IMR-90 (cell line): ENCODE measurements at regions not wholly inside any gene's neighbourhood (a gene's known extent, or its start where the extent isn't known, plus 50 kb on each side); places are given as distances from the start of the nearest gene placed in this dataset.

ENCODE experiments used
- ATAC-seq: fragments of 200-7000 bp; cut with Tn5 transposase; 2 replicates; pipeline ENCODE4 v1.9.1; 2020; ENCODE audit warnings: low read depth, mild to moderate bottlenecking, moderate library complexity
- BruUV-seq: library from RNA; stranded (reverse); fragments of 400-500 nt; replicated peaks from 2 replicates; lab custom pipeline; 2021; lab: Mats Ljungman, UMichigan
- CTCF ChIA-PET: fragments of 300-600 bp; formaldehyde crosslinking; extraction: SDS; loops from one replicate; lab custom pipeline; 2021; ENCODE audit warnings: antibody characterized with exemption; lab: Yijun Ruan, JAX
- POLR2A ChIA-PET: fragments of 300-600 bp; sonication (Branson Sonifier 250); formaldehyde crosslinking; loops from one replicate; lab custom pipeline; 2022; ENCODE audit warnings: antibody characterized with exemption; ENCODE audit not compliant: unreplicated experiment; lab: Charles Lee
- DNase-seq: peaks from one replicate; pipeline ENCODE4 v3.0.0; 2013
- H2AFZ ChIP-seq: replicated peaks from 2 replicates; pipeline ENCODE3; 2013; ENCODE audit warnings: low read length, mild to moderate bottlenecking; ENCODE audit not compliant: poor library complexity
- H2AK5ac ChIP-seq: 2 replicates; pipeline ENCODE4 v1.6.1; 2013; ENCODE audit warnings: low read depth, low read length, inconsistent platforms
- H2AK9ac ChIP-seq: replicated peaks from 2 replicates; pipeline ENCODE3; 2013; ENCODE audit warnings: mild to moderate bottlenecking, low read depth, low read length, moderate library complexity; ENCODE audit not compliant: poor library complexity
- H2BK120ac ChIP-seq: 2 replicates; pipeline ENCODE4 v1.6.1; 2013; ENCODE audit warnings: low read depth, low read length, inconsistent platforms
- H2BK15ac ChIP-seq: 3 replicates; pipeline ENCODE4 v1.6.1; 2013; ENCODE audit warnings: low read depth, low read length, inconsistent platforms
- H2BK20ac ChIP-seq: 2 replicates; pipeline ENCODE4 v1.6.1; 2013; ENCODE audit warnings: low read depth, mild to moderate bottlenecking, inconsistent platforms, low read length, moderate library complexity
- H2BK5ac ChIP-seq: 2 replicates; pipeline ENCODE4 v1.6.1; 2013; ENCODE audit warnings: mild to moderate bottlenecking, low read depth, low read length, inconsistent platforms; ENCODE audit not compliant: poor library complexity, severe bottlenecking
- H3K14ac ChIP-seq: replicated peaks from 2 replicates; pipeline ENCODE4 v1.6.1; 2013; ENCODE audit warnings: low read depth, low read length, inconsistent platforms
- H3K18ac ChIP-seq: 2 replicates; pipeline ENCODE4 v1.6.1; 2013; ENCODE audit warnings: low read depth, low read length, control low read depth
- H3K23ac ChIP-seq: 2 replicates; pipeline ENCODE4 v1.6.1; 2013; ENCODE audit warnings: low read depth, low read length, inconsistent platforms
- H3K27ac ChIP-seq: 2 replicates; pipeline ENCODE4 v1.5.1; 2013; ENCODE audit warnings: mild to moderate bottlenecking, control low read depth, low read length; ENCODE audit not compliant: insufficient read depth
- H3K27me3 ChIP-seq: 2 replicates; pipeline ENCODE4 v1.6.1; 2013; ENCODE audit warnings: low read length; ENCODE audit not compliant: control insufficient read depth, insufficient read depth
- H3K36me3 ChIP-seq: 2 replicates; pipeline ENCODE4 v1.6.1; 2013; ENCODE audit warnings: low read length, mixed read lengths; ENCODE audit not compliant: control insufficient read depth, insufficient read depth
- H3K4ac ChIP-seq: 2 replicates; pipeline ENCODE4 v1.6.1; 2013; ENCODE audit warnings: low read depth, low read length, inconsistent platforms
- H3K4me1 ChIP-seq: 2 replicates; pipeline ENCODE4 v1.6.1; 2013; ENCODE audit warnings: low read length, mixed read lengths; ENCODE audit not compliant: control insufficient read depth, insufficient read depth
- H3K4me2 ChIP-seq: 2 replicates; pipeline ENCODE4 v1.6.1; 2013; ENCODE audit warnings: low read depth, mild to moderate bottlenecking, control low read depth, low read length, moderate library complexity
- H3K4me3 ChIP-seq: 2 replicates; pipeline ENCODE4 v1.5.1; 2013; ENCODE audit warnings: low read depth, mild to moderate bottlenecking, control low read depth, low read length, moderate library complexity; ENCODE audit not compliant: insufficient read depth
- H3K56ac ChIP-seq: 2 replicates; pipeline ENCODE4 v1.6.1; 2013; ENCODE audit warnings: low read length, inconsistent platforms; ENCODE audit not compliant: insufficient read depth; ENCODE audit errors: extremely low read depth
- H3K79me1 ChIP-seq, 2 experiments: 2 replicates each; pipeline ENCODE4 v1.6.1; 2013; ENCODE audit warnings: low read length in 2 of 2, inconsistent platforms in 1 of 2, low read depth in 1 of 2
- H3K9ac ChIP-seq: 2 replicates; pipeline ENCODE4 v1.6.1; 2013; ENCODE audit warnings: low read depth, low read length, control low read depth
- H3K9me1 ChIP-seq: 2 replicates; pipeline ENCODE4 v1.6.1; 2013; ENCODE audit warnings: low read length, inconsistent platforms; ENCODE audit not compliant: insufficient read depth
- H3K9me3 ChIP-seq: 2 replicates; pipeline ENCODE4 v1.6.1; 2013; ENCODE audit warnings: low read length; ENCODE audit not compliant: control insufficient read depth, insufficient read depth
- H4K20me1 ChIP-seq: 2 replicates; pipeline ENCODE4 v1.6.1; 2013; ENCODE audit warnings: low read length, inconsistent platforms; ENCODE audit not compliant: insufficient read depth
- H4K5ac ChIP-seq: 2 replicates; pipeline ENCODE4 v1.6.1; 2013; ENCODE audit warnings: mild to moderate bottlenecking, low read depth, low read length, control low read depth
- H4K8ac ChIP-seq, 2 experiments: 2 replicates each; pipeline ENCODE4 v1.6.1; 2013; ENCODE audit warnings: low read depth in 2 of 2, low read length in 2 of 2, control low read depth in 1 of 2, inconsistent platforms in 1 of 2
- H4K91ac ChIP-seq: 2 replicates; pipeline ENCODE4 v1.6.1; 2013; ENCODE audit warnings: low read depth, low read length, inconsistent platforms; ENCODE audit not compliant: insufficient read depth
- RAD21 ChIP-seq: IDR thresholded peaks from 2 replicates; pipeline ENCODE4 v1.6.1; 2012; ENCODE audit warnings: low read length, improper control_type of control experiment
- WGBS, 2 experiments: methylation state at CpG; one replicate each; pipeline versions ENCODE4 v1.1.5 to v1.1.7; 2013; ENCODE audit warnings: missing lambda C conversion rate in 2 of 2; ENCODE audit not compliant: insufficient read length in 1 of 2; ENCODE audit errors: extremely low coverage in 2 of 2; 5-methylcytosine and 5-hydroxymethylcytosine counted together
- dilution Hi-C: fragments of 300-500 bp; cut with HindIII; formaldehyde crosslinking; loops from one replicate; pipeline ENCODE4 v1.14.3; 2018; ENCODE audit warnings: low sequenced_read_pairs; ENCODE audit not compliant: unreplicated experiment
- in situ Hi-C: fragments of 300-500 bp; cut with MboI; formaldehyde crosslinking; loops from 3 replicates; pipeline ENCODE4 v1.14.3; 2019; ENCODE audit warnings: low sequenced_read_pairs, inconsistent platforms, mixed read lengths
- intact Hi-C: fragments of 100-400 bp; cut with micrococcal nuclease; formaldehyde crosslinking; loops from 2 replicates; pipeline ENCODE4 v1.10.0; 2022

- intact Hi-C loops = no loop called here
These were observed 120.6 kb upstream of the TNRC6C start for GRCh38 chr17:77837917-77838316.

More at GRCh38 chr17:77837917-77838316, 120.6 kb upstream of the TNRC6C start:
- ATAC-seq (no peak), DNase-seq (no peak)
- no peak overlapping the region for H3K4me3 ChIP-seq
- H2AK9ac ChIP-seq = no peak overlapping the region
- H2AFZ ChIP-seq = no peak overlapping the region
- in situ Hi-C loops = no loop called here
- dilution Hi-C loops = no loop called here
- H3K27me3 ChIP-seq = no peaks in the 10 kb centered on the region; the same call in none of the 2 replicates
- no peak overlapping the region for H3K56ac ChIP-seq
- H4K5ac ChIP-seq = no peak overlapping the region
- H2BK120ac ChIP-seq = no peak overlapping the region
- H3K4me1 ChIP-seq = peaks cover 7% of the 10 kb centered on the region
- H3K14ac ChIP-seq = no peak overlapping the region
- POLR2A ChIA-PET = no interaction called here
- no peak overlapping the region for H3K4me2 ChIP-seq
- TF ChIP-seq RAD21 = no peak
- H2AK5ac ChIP-seq = no peak overlapping the region
- no peak overlapping the region for H3K9ac ChIP-seq
- H2BK20ac ChIP-seq = no peak overlapping the region
- no peak overlapping the region for H2BK5ac ChIP-seq
- H3K9me1 ChIP-seq = no peaks in the 10 kb centered on the region
- no peak overlapping the region for H4K91ac ChIP-seq
- CTCF ChIA-PET = no interaction called here
- no peaks in the 10 kb centered on the region for H3K36me3 ChIP-seq
- BruUV-seq = no TSS peak
- no peak overlapping the region for H4K8ac ChIP-seq
- no peak overlapping the region for H3K27ac ChIP-seq
- no peak overlapping the region for H2BK15ac ChIP-seq
- no peaks in the 10 kb centered on the region for H4K20me1 ChIP-seq
- H3K4ac ChIP-seq = no peak overlapping the region
- 67% methylated on average over 1 of the region's 9 CpGs; no CpG with 5 or more reads in 1 of the 2 experiments for WGBS, 2 experiments
- no peak overlapping the region for H3K23ac ChIP-seq
- H3K18ac ChIP-seq = no peak overlapping the region
- H3K9me3 ChIP-seq = no peaks in the 10 kb centered on the region
- H3K79me1 ChIP-seq = no peaks in the 10 kb centered on the region
